Ascending aorta (tissue), 2 donors: ENCODE measurements at regions not wholly inside any gene's neighbourhood (a gene's known extent, or its start where the extent isn't known, plus 50 kb on each side); places are given as distances from the start of the nearest gene placed in this dataset.

Source experiments
- DNase-seq, 2 donors: peaks; one replicate each; pipeline ENCODE4 v3.0.0-alpha.2; 2019; ENCODE audit warnings: low spot score in 2 of 2
- H3K27ac ChIP-seq, 2 donors: fragments of 200-600 bp; sonication (generic); one replicate each; pipeline ENCODE4 v1.5.1; 2016 to 2017; ENCODE audit warnings: mild to moderate bottlenecking in 1 of 2
- H3K27me3 ChIP-seq: fragments of 200-600 bp; sonication (generic); one replicate; pipeline ENCODE4 v1.5.1; 2017
- H3K36me3 ChIP-seq, 2 donors: fragments of 200-600 bp; sonication (generic); one replicate each; pipeline ENCODE4 v1.5.1; 2016
- H3K4me1 ChIP-seq, 2 donors: fragments of 200-600 bp; sonication (generic); one replicate each; pipeline ENCODE4 v1.5.1; 2016 to 2017; ENCODE audit warnings: mild to moderate bottlenecking in 1 of 2
- H3K4me3 ChIP-seq, 2 donors: fragments of 200-600 bp; sonication (generic); one replicate each; pipeline ENCODE4 v1.5.1; 2016 to 2017; ENCODE audit warnings: mild to moderate bottlenecking in 1 of 2
- H3K9me3 ChIP-seq, 2 donors: fragments of 200-600 bp; sonication (generic); one replicate each; pipeline ENCODE4 v1.5.1; 2016
- intact Hi-C: fragments of 100-400 bp; cut with DNase I; formaldehyde crosslinking; loops from one replicate; pipeline ENCODE4 v1.15.1; 2023
- TF ChIP-seq, protein P1 (sequence below), 3 experiments: fragments of 200-600 bp in 2 of 3; fragments of 450-650 bp in 1 of 3; sonication (generic) in 2 of 3; IDR thresholded peaks; one replicate each; pipeline ENCODE4 v1.5.1; 2016 to 2019; ENCODE audit warnings: antibody characterized with exemption in 3 of 3, mild to moderate bottlenecking in 1 of 3, moderate library complexity in 1 of 3

DNA sequence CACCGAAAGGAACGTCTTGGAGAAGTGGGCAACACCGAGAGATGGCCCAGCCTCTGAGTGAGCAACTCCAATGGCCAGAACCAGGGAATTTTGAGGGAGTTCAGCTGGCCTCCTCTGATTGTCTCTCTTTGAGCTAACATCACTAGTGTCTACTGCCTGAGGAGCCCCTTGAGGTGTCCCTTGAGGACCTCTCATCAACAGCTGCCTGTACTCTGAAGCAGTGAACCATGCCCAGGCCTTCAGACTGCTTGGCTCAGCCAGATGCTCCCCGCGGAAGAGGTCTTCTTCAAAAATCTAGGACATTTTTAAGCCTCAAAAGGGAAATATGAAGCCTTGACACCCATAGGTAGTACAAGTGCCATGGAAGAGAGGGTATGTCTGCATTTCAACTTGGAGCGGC is 430.4 kb downstream of the TXNL1 start:
- Histone ChIP-seq H3K9me3 (peaks cover 0 to 7% of the 10 kb centered on the region in 2 donors), H3K4me3 (no peak overlapping the region), H3K27me3 (no peaks in the 10 kb centered on the region), H3K27ac (no peak overlapping the region), H3K4me1 (no peaks in the 10 kb centered on the region), H3K36me3 (no peaks in the 10 kb centered on the region)
- DNase-seq, result no peak
- TF ChIP-seq, protein P1, sequence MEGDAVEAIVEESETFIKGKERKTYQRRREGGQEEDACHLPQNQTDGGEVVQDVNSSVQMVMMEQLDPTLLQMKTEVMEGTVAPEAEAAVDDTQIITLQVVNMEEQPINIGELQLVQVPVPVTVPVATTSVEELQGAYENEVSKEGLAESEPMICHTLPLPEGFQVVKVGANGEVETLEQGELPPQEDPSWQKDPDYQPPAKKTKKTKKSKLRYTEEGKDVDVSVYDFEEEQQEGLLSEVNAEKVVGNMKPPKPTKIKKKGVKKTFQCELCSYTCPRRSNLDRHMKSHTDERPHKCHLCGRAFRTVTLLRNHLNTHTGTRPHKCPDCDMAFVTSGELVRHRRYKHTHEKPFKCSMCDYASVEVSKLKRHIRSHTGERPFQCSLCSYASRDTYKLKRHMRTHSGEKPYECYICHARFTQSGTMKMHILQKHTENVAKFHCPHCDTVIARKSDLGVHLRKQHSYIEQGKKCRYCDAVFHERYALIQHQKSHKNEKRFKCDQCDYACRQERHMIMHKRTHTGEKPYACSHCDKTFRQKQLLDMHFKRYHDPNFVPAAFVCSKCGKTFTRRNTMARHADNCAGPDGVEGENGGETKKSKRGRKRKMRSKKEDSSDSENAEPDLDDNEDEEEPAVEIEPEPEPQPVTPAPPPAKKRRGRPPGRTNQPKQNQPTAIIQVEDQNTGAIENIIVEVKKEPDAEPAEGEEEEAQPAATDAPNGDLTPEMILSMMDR (IDR thresholded peaks at IDR 0.05), result no peak
- intact Hi-C loops, result no loop called here

DNA sequence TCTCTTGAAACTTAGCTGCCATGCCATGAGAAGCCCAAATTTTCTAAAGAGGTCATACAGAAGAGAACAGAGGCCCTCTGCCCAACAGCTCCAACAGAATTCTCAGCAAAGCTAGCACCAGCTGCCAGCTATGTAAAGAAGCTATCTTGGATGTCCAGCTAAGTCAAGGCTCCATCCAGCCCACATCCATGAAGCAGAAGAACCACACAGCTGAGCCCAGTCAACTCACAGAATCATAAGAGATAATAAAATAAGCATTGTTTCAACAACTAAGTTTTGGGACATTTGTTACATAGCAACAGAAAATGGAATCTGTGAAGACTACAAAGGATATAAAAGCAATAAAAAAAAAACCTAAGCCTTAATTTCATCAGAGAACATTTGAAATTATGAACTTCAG is 434.3 kb downstream of the TXNL1 start:
- Histone ChIP-seq H3K36me3 (no peaks in the 10 kb centered on the region), H3K27me3 (no peaks in the 10 kb centered on the region), H3K27ac (peak overlapping the region in 1 of 2 donors; percentile 70), H3K9me3 (peaks cover 0 to 7% of the 10 kb centered on the region in 2 donors), H3K4me1 (peaks cover 8 to 30% of the 10 kb centered on the region in 2 donors), H3K4me3 (no peak overlapping the region)
- TF ChIP-seq, protein P1 (IDR thresholded peaks at IDR 0.05), result no peak
- intact Hi-C loops, result no loop called here
- no peak for DNase-seq

DNA sequence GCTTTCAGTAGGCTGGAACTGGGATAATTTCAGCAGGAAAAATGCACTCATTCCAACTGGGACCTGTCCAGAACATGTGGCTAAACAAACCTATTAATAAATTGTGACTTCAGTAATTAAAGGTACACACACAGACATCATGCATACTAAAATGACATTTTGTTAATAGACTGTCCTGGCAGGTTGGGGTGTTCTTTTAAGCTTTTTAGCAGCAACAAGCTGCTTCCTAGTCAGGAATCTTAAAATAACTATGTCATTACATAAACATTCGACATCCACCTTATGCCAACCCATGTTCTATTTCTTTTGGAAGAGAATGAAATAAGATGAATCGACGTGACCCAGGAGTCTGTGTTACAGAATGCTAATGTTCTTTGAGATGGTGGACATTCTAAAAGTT is 435.7 kb downstream of the TXNL1 start:
- Histone ChIP-seq H3K4me1 (peaks cover 8 to 30% of the 10 kb centered on the region in 2 donors), H3K9me3 (peaks cover 0 to 7% of the 10 kb centered on the region in 2 donors), H3K27ac (peak overlapping the region in 1 of 2 donors; percentile 70), H3K27me3 (no peaks in the 10 kb centered on the region), H3K4me3 (no peak overlapping the region), H3K36me3 (no peaks in the 10 kb centered on the region)
- intact Hi-C loops, result loop anchor here (2.0 kb wide), 1 partner anchor 28 kb away; no protein-coding TSS in a partner anchor
- TF ChIP-seq, protein P1 (IDR thresholded peaks at IDR 0.05), result no peak
- no peak for DNase-seq

DNA sequence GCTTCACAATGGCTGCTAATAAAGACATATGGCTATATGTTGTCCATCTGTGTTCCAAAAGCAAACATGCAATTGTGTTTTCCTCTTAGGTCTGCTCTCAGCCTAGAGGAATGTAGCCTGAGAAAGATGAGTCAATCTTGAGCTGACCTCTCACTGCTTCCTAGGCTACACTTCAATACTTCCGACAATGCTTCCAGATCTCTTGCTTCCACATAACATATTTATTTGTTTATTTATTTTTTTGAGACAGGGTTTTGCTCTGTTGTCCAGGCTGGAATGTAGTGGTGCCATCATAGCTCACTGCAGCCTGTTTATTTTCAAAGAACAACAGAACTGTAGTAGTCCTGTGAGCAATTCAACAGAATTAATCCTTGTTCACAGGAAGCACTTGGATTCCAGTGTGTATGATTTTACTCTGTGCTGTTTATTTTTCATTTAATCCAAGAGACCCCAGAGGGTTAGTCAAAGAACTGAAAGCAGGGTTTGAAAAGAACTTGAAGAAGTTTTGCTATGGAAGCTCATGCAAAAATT is 437.9 kb downstream of the TXNL1 start:
- no peak for DNase-seq
- no peaks in the 10 kb centered on the region for H3K36me3 ChIP-seq
- H3K27ac ChIP-seq, result peak overlapping the region in 1 of 2 donors; percentile 22
- intact Hi-C loops, result no loop called here
- TF ChIP-seq, protein P1 (IDR thresholded peaks at IDR 0.05), result no peak
- peaks cover 0 to 7% of the 10 kb centered on the region in 2 donors for H3K9me3 ChIP-seq
- no peaks in the 10 kb centered on the region for H3K27me3 ChIP-seq
- peaks cover 8 to 30% of the 10 kb centered on the region in 2 donors for H3K4me1 ChIP-seq
- H3K4me3 ChIP-seq, result no peak overlapping the region

DNA sequence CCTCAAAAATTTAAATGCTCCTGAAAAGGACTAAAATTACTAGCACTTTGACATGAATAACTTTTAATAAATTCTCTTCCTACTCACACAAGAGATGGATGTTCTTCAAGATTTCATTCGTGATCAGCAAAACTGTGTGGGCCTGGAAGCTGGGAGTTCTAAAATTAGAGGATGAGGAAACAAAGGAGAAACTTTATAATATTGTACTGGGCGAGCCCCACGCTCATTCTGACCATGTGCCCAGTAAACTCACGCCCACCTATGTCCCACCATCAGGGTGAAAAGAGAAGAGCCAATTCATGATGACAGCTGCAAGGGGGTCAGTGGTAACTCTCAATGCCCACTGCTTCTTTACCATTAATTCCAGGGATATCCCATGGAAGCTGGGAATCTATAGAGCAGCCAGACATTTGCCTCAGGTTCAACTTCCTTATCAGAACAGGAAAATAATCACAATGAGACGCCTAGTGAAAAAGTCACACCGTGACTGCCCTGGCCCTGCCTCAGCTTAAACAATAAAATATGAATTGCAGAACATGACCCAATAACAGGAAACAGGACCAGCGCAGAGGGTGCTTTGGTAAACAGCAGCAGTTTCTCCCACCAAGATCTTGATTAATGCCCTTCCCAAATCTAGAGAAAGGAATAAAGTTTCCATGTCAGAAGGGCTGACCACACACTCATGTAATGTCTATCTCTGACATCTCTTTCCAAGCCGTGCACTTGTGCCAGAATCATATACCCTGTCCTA is 438.6 kb downstream of the TXNL1 start:
- DNase-seq, result no peak
- H3K4me1 ChIP-seq, result peaks cover 8 to 30% of the 10 kb centered on the region in 2 donors
- H3K4me3 ChIP-seq, result no peak overlapping the region
- H3K9me3 ChIP-seq, result peaks cover 0 to 7% of the 10 kb centered on the region in 2 donors
- TF ChIP-seq, protein P1 (IDR thresholded peaks at IDR 0.05), result no peak
- intact Hi-C loops, result no loop called here
- peak overlapping the region in 1 of 2 donors; percentile 22 for H3K27ac ChIP-seq
- no peaks in the 10 kb centered on the region for H3K27me3 ChIP-seq
- H3K36me3 ChIP-seq, result no peaks in the 10 kb centered on the region
